Skeletal muscle tissue (tissue), 3 donors: ENCODE measurements at regions not wholly inside any gene's neighbourhood (a gene's known extent, or its start where the extent isn't known, plus 50 kb on each side); places are given as distances from the start of the nearest gene placed in this dataset.
A peak's percentile ranks its signal among the peaks of the same experiment; 100 is the strongest.
"Not testable (repeated sequence)": the region's sequence is repeated elsewhere in the genome, so short reads cannot be mapped to it uniquely, and the experiment has no call there.

Experiments used
- H3K27ac ChIP-seq: one replicate; pipeline ENCODE4 v1.7.0; 2013; ENCODE audit warnings: mild to moderate bottlenecking, low read depth, low read length, inconsistent platforms
- H3K27me3 ChIP-seq, 3 donors: one replicate each; pipeline ENCODE4 v1.7.0; 2013; ENCODE audit warnings: low read length in 3 of 3; ENCODE audit not compliant: control insufficient read depth in 3 of 3, insufficient read depth in 3 of 3
- H3K36me3 ChIP-seq, 3 donors: one replicate each; pipeline ENCODE4 v1.7.0; 2013; ENCODE audit warnings: low read length in 3 of 3; ENCODE audit not compliant: control insufficient read depth in 3 of 3, insufficient read depth in 3 of 3
- H3K4me1 ChIP-seq, 3 donors: one replicate each; pipeline ENCODE4 v1.7.0; 2013; ENCODE audit warnings: low read length in 3 of 3, mild to moderate bottlenecking in 3 of 3; ENCODE audit not compliant: control insufficient read depth in 3 of 3, insufficient read depth in 3 of 3
- H3K4me3 ChIP-seq, 3 donors: one replicate each; pipeline ENCODE4 v1.7.0; 2013; ENCODE audit warnings: low read length in 3 of 3
- H3K9ac ChIP-seq, 3 donors: one replicate each; pipeline ENCODE4 v1.7.0; 2013; ENCODE audit warnings: low read length in 3 of 3, mild to moderate bottlenecking in 3 of 3, moderate library complexity in 2 of 3, low read depth in 1 of 3
- H3K9me3 ChIP-seq, 3 donors: one replicate each; pipeline ENCODE4 v1.7.0; 2013; ENCODE audit warnings: low read length in 3 of 3; ENCODE audit not compliant: control insufficient read depth in 3 of 3
- donor health status: Osteomylitis.

DNA sequence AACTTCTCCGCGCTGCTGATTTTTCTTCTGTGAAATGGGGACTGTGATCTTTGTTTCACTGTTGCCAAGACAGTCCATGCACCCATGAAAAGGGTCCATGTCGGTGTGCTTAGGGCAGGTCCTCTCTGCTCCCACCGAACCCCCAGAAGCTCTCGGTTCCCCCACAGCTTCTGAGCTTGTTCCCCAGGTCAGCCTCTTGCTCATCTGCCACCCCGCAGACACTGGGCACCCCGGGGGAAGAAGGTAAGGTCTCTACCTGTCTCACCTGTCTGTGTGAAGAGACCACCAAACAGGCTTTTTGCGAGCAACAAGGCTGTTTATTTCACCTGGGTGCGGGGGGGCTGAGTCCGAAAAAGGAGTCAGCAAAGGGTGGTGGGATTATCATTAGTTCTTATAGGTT is 66.2 kb upstream of the NANOS1 start:
- peaks cover 45 to 57% (median 54%) of the 10 kb centered on the region in 3 donors for H3K4me1 ChIP-seq
- H3K27ac ChIP-seq = no peak overlapping the region
- H3K9me3 ChIP-seq = no peaks in the 10 kb centered on the region
- no peak overlapping the region for H3K4me3 ChIP-seq
- H3K36me3 ChIP-seq = no peaks in the 10 kb centered on the region
- H3K27me3 ChIP-seq = no peaks in the 10 kb centered on the region
- H3K9ac ChIP-seq = no peak overlapping the region

- H3K9ac ChIP-seq = no peak overlapping the region
- no peaks in the 10 kb centered on the region for H3K27me3 ChIP-seq
Measured at GRCh38 chr10:118963933-118964332, 65.6 kb upstream of the NANOS1 start.

GRCh38 chr10:118964476-118964875 is 65.0 kb upstream of the NANOS1 start:
- H3K4me3 ChIP-seq, H3K9ac ChIP-seq, H3K27me3 ChIP-seq, H3K36me3 ChIP-seq, H3K9me3 ChIP-seq, H3K27ac ChIP-seq: not testable (repeated sequence)
- H3K4me1 ChIP-seq = peaks cover 37 to 52% (median 51%) of the 10 kb centered on the region in 3 donors

More at GRCh38 chr10:118963933-118964332, 65.6 kb upstream of the NANOS1 start:
- no peaks in the 10 kb centered on the region for H3K9me3 ChIP-seq
- H3K36me3 ChIP-seq = no peaks in the 10 kb centered on the region
- H3K27ac ChIP-seq = no peak overlapping the region
- H3K4me1 ChIP-seq = peaks cover 42 to 56% (median 53%) of the 10 kb centered on the region in 3 donors
- no peak overlapping the region for H3K4me3 ChIP-seq

- H3K27ac ChIP-seq = no peak overlapping the region
- no peaks in the 10 kb centered on the region for H3K27me3 ChIP-seq
- H3K4me1 ChIP-seq = peaks cover 32 to 46% (median 45%) of the 10 kb centered on the region in 3 donors
- H3K9me3 ChIP-seq = no peaks in the 10 kb centered on the region
- H3K9ac ChIP-seq = no peak overlapping the region
- H3K36me3 ChIP-seq = no peaks in the 10 kb centered on the region
- H3K4me3 ChIP-seq = no peak overlapping the region
Measured at GRCh38 chr10:118965096-118965495, 64.4 kb upstream of the NANOS1 start.

DNA sequence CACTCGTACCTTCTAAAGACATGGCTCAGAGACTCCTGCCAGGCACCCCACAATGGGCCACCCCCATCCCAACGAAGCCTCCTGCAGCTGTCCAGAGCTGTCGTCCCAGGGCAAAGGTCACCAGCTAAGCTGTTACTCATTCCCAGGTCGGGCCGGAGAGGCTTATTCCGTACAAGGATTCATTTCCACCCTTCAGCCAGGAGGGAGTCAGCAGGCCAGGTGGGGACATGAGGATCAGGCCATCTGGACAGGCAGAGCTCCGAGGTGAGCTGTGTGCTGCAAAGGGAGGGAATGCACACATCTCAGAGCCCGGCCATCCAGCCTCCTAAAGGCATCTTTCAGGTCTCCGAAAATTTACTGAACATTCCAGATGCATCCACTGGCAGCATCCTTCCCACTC is 63.9 kb upstream of the NANOS1 start:
- no peak overlapping the region for H3K4me3 ChIP-seq
- H3K27me3 ChIP-seq = no peaks in the 10 kb centered on the region
- no peak overlapping the region for H3K27ac ChIP-seq
- H3K9me3 ChIP-seq = no peaks in the 10 kb centered on the region
- H3K9ac ChIP-seq = peak overlapping the region in 1 of 3 donors; percentile 16
- peaks cover 32 to 47% (median 45%) of the 10 kb centered on the region in 3 donors for H3K4me1 ChIP-seq
- H3K36me3 ChIP-seq = no peaks in the 10 kb centered on the region

DNA sequence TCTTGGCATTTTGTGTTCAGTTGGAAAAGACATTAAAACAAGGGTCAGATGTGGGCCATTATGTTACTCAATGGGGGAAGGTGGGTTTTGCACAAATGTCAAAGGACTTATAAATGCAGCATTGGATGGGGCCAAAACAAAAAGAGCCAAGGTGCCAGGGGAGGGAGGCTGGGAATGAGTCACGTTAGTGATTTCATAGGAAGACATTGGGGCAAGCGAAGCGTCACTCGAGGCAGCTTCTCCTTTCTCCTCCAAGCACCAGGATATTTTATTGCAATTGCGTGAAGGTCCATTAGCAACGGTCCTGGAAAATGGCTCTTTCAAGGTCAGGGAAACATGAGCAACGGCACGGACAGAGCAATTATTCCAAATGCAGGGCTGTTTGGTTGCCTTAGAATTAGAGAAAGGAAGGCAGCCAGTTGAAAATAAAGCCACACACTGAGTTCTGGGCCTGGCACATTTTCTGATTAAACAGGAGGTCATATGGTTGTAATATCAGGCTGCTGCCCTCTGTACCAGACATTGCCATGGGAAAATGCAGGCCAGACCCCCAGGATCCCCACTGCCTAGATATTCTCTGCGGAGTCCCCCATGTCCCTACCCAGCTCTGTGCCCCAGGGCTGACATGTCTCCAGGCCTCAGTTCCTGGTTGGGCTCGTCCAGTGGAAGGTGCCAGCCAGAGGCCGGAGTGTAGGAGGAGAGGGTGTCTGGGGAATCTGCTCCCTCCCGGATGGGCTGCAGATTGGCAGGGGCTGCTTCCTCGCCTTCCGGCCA is 63.3 kb upstream of the NANOS1 start:
- H3K9ac ChIP-seq = peak overlapping the region in 2 of 3 donors; percentile 43 to 50
- peak overlapping the region in 2 of 3 donors; percentile 20 to 29 for H3K4me3 ChIP-seq
- peaks cover 32 to 49% (median 48%) of the 10 kb centered on the region in 3 donors for H3K4me1 ChIP-seq
- H3K27me3 ChIP-seq = no peaks in the 10 kb centered on the region
- H3K27ac ChIP-seq = peak overlapping the region; percentile 10
- no peaks in the 10 kb centered on the region for H3K9me3 ChIP-seq
- no peaks in the 10 kb centered on the region for H3K36me3 ChIP-seq

DNA sequence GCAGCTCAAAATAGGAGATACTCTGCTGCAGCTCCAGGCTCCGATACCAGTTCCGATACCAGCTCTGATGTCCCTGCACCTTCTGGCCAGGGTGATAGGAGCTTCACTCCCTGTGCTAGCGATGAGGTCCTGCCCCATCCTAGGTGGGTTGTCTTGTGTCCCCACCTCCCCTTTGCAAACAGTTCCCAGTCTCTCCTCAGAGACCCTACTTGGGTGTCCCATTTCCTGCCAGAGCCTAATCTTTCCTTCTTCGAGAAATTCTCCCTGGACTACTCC is 62.7 kb upstream of the NANOS1 start:
- H3K9me3 ChIP-seq = no peaks in the 10 kb centered on the region
- H3K4me3 ChIP-seq = peak overlapping the region in 2 of 3 donors; percentile 20 to 30
- peak overlapping the region in 2 of 3 donors; percentile 33 to 43 for H3K9ac ChIP-seq
- peaks cover 32 to 49% (median 46%) of the 10 kb centered on the region in 3 donors for H3K4me1 ChIP-seq
- H3K36me3 ChIP-seq = no peaks in the 10 kb centered on the region
- H3K27ac ChIP-seq = peak overlapping the region; percentile 10
- H3K27me3 ChIP-seq = no peaks in the 10 kb centered on the region

GRCh38 chr10:118967160-118967559 is 62.4 kb upstream of the NANOS1 start:
- Histone ChIP-seq H3K4me3 (peak overlapping the region in 1 of 3 donors; percentile 30), H3K27ac (no peak overlapping the region), H3K27me3 (no peaks in the 10 kb centered on the region), H3K4me1 (peaks cover 32 to 46% (median 46%) of the 10 kb centered on the region in 3 donors), H3K9ac (peak overlapping the region in 2 of 3 donors; percentile 33 to 43), H3K9me3 (no peaks in the 10 kb centered on the region), H3K36me3 (no peaks in the 10 kb centered on the region)

DNA sequence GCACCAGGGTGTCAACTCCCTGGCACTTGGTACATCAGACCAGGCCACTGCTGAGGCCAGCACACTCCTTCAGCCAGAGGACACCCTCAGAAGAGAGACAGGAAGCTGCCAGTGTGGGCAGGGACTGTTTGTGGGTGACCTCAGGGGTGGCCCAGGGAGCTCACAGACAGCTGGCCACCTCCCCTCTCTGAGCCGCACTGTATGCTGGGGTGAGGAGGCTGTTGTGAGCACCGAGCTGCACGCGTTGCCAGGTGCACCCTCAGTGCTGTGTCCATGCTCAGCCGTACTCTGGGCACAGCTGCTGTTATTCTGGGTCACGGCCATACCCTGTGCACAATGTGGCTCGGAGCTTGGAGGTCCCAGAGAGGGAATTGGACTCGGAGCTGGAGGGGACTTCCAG is 61.5 kb upstream of the NANOS1 start:
- peak overlapping the region; percentile 32 to 64 (median 43) for H3K9ac ChIP-seq
- H3K9me3 ChIP-seq = no peaks in the 10 kb centered on the region
- no peaks in the 10 kb centered on the region for H3K27me3 ChIP-seq
- peaks cover 32 to 46% (median 46%) of the 10 kb centered on the region in 3 donors for H3K4me1 ChIP-seq
- no peaks in the 10 kb centered on the region for H3K36me3 ChIP-seq
- peak overlapping the region; percentile 9 to 56 (median 41) for H3K4me3 ChIP-seq
- no peak overlapping the region for H3K27ac ChIP-seq

- Histone ChIP-seq H3K27me3 (no peaks in the 10 kb centered on the region), H3K36me3 (no peaks in the 10 kb centered on the region), H3K9ac (peak overlapping the region; percentile 12 to 64 (median 32)), H3K4me1 (peaks cover 32 to 46% (median 46%) of the 10 kb centered on the region in 3 donors), H3K4me3 (peak overlapping the region; percentile 9 to 56 (median 41)), H3K27ac (no peak overlapping the region), H3K9me3 (no peaks in the 10 kb centered on the region)
Measured at GRCh38 chr10:118968482-118968881, 61.0 kb upstream of the NANOS1 start.
